GM23338 (cell line): ENCODE measurements at regions not wholly inside any gene's neighbourhood (a gene's known extent, or its start where the extent isn't known, plus 50 kb on each side); places are given as distances from the start of the nearest gene placed in this dataset.

ENCODE experiments used
- ATAC-seq: fragments of 200-7000 bp; cut with Tn5 transposase; 3 replicates; pipeline ENCODE4 v1.9.1; 2020
- DNase-seq: peaks from one replicate; pipeline ENCODE4 v3.0.0-alpha.2; 2015; ENCODE audit warnings: low spot score
- H2AFZ ChIP-seq: fragments of 200-600 bp; sonication (generic); 2 replicates; pipeline ENCODE4 v1.8.0; 2016; ENCODE audit warnings: antibody characterized with exemption, mild to moderate bottlenecking, moderate library complexity
- H3F3A ChIP-seq: fragments of 200-600 bp; sonication (generic); replicated peaks from 2 replicates; pipeline ENCODE4 v1.8.0; 2017; ENCODE audit warnings: antibody characterized with exemption, mixed run types, low read depth
- H3K27ac ChIP-seq: fragments of 200-600 bp; sonication (generic); 2 replicates; pipeline ENCODE4 v1.6.1; 2016; ENCODE audit warnings: low read depth
- H3K27me3 ChIP-seq: fragments of 200-600 bp; sonication (generic); 2 replicates; pipeline ENCODE4 v1.8.0; 2016; ENCODE audit warnings: mild to moderate bottlenecking, mixed run types, moderate library complexity; ENCODE audit not compliant: insufficient read depth
- H3K36me3 ChIP-seq: fragments of 200-600 bp; sonication (generic); 2 replicates; pipeline ENCODE4 v1.8.0; 2016; ENCODE audit warnings: mild to moderate bottlenecking; ENCODE audit not compliant: insufficient read depth
- H3K4me1 ChIP-seq: fragments of 200-600 bp; sonication (generic); 2 replicates; pipeline ENCODE4 v1.8.0; 2016; ENCODE audit warnings: mild to moderate bottlenecking, moderate library complexity; ENCODE audit not compliant: insufficient read depth
- H3K4me2 ChIP-seq: fragments of 200-600 bp; sonication (generic); 2 replicates; pipeline ENCODE4 v1.7.1; 2017; ENCODE audit warnings: mixed run types
- H3K4me3 ChIP-seq: fragments of 200-600 bp; sonication (generic); 2 replicates; pipeline ENCODE4 v1.6.1; 2016; ENCODE audit warnings: mixed run types
- H3K79me2 ChIP-seq: fragments of 200-600 bp; sonication (generic); replicated peaks from 2 replicates; pipeline ENCODE4 v1.8.0; 2017; ENCODE audit warnings: mild to moderate bottlenecking; ENCODE audit not compliant: insufficient read depth
- H3K9me2 ChIP-seq: fragments of 200-600 bp; sonication (generic); 2 replicates; pipeline ENCODE4 v1.8.0; 2017; ENCODE audit not compliant: insufficient read depth
- H4K20me1 ChIP-seq: fragments of 200-600 bp; sonication (generic); replicated peaks from 2 replicates; pipeline ENCODE4 v1.8.0; 2017; ENCODE audit warnings: mild to moderate bottlenecking; ENCODE audit not compliant: insufficient read depth
- H3K27ac Mint-ChIP-seq: 2 replicates; pipeline ENCODE4 v1.8.0; 2020; ENCODE audit warnings: inconsistent platforms, mild to moderate bottlenecking, moderate library complexity, mixed read lengths
- H3K27me3 Mint-ChIP-seq: 3 replicates; pipeline ENCODE4 v1.8.0; 2022; ENCODE audit warnings: low read depth, mild to moderate bottlenecking, moderate library complexity, mixed read lengths, inconsistent platforms; ENCODE audit not compliant: insufficient read depth, poor library complexity
- H3K36me3 Mint-ChIP-seq: 3 replicates; pipeline ENCODE4 v1.8.0; 2021; ENCODE audit warnings: low read depth, mild to moderate bottlenecking, inconsistent platforms, moderate library complexity, mixed read lengths
- H3K4me1 Mint-ChIP-seq: 3 replicates; pipeline ENCODE4 v1.8.0; 2020; ENCODE audit warnings: mild to moderate bottlenecking, inconsistent platforms, mixed read lengths
- H3K4me3 Mint-ChIP-seq: 3 replicates; pipeline ENCODE4 v1.8.0; 2021; ENCODE audit warnings: moderate library complexity, mild to moderate bottlenecking, inconsistent platforms, mixed read lengths
- H3K9me3 Mint-ChIP-seq: 3 replicates; pipeline ENCODE4 v1.8.0; 2020; ENCODE audit warnings: moderate library complexity, mild to moderate bottlenecking, inconsistent platforms, mixed read lengths
- CREB1 ChIP-seq: fragments of 250-450 bp; sonication (Bioruptor Pico); IDR thresholded peaks from 2 replicates; pipeline ENCODE4 v1.5.0; 2020; ENCODE audit warnings: low read depth, mild to moderate bottlenecking, moderate library complexity
- EZH2 ChIP-seq: fragments of 200-600 bp; sonication (generic); IDR thresholded peaks from one replicate; pipeline ENCODE4 v1.8.0; 2017; ENCODE audit warnings: antibody characterized with exemption, mild to moderate bottlenecking, low read depth; ENCODE audit not compliant: unreplicated experiment
- EZH2phosphoT487 ChIP-seq: fragments of 200-600 bp; sonication (generic); IDR thresholded peaks from one replicate; pipeline ENCODE4 v1.8.1; 2018; ENCODE audit warnings: antibody characterized with exemption; ENCODE audit not compliant: unreplicated experiment
- JUNB ChIP-seq: IDR thresholded peaks from one replicate; pipeline ENCODE4 v1.6.1; 2016; ENCODE audit warnings: antibody characterized with exemption; ENCODE audit not compliant: unreplicated experiment
- POLR2AphosphoS5 ChIP-seq: IDR thresholded peaks from 2 replicates; pipeline ENCODE4 v1.6.1; 2016; ENCODE audit warnings: antibody characterized with exemption, low read depth
- STAT1 ChIP-seq: IDR thresholded peaks from one replicate; pipeline ENCODE4 v1.6.1; 2016; ENCODE audit warnings: antibody characterized with exemption; ENCODE audit not compliant: unreplicated experiment
- ZNF114 ChIP-seq: fragments of 250-450 bp; sonication (Bioruptor Pico); IDR thresholded peaks from 2 replicates; pipeline ENCODE4 v1.5.0; 2020; ENCODE audit warnings: mild to moderate bottlenecking, moderate library complexity
- ZNF331 ChIP-seq: fragments of 250-450 bp; sonication (Bioruptor Pico); IDR thresholded peaks from 2 replicates; pipeline ENCODE4 v1.5.0; 2020; ENCODE audit warnings: low read depth, mild to moderate bottlenecking, moderate library complexity
- TF ChIP-seq, protein P1 (sequence below): IDR thresholded peaks from 2 replicates; pipeline ENCODE4 v1.6.1; 2016; ENCODE audit warnings: antibody characterized with exemption
- TF ChIP-seq, protein P2 (sequence below), 2 experiments: fragments of 200-600 bp in 1 of 2; sonication (generic) in 1 of 2; conservative IDR thresholded peaks; 2 replicates each; pipeline versions ENCODE4 v1.5.1 to v1.6.1; 2016 to 2017; ENCODE audit warnings: antibody characterized with exemption in 2 of 2, low read depth in 2 of 2, mild to moderate bottlenecking in 2 of 2, moderate library complexity in 1 of 2
- TF ChIP-seq, protein P3 (sequence below): fragments of 250-450 bp; sonication (Bioruptor Pico); IDR thresholded peaks from 2 replicates; pipeline ENCODE4 v1.5.0; 2020; ENCODE audit warnings: mild to moderate bottlenecking, moderate library complexity
- TF ChIP-seq, protein P4 (sequence below): IDR thresholded peaks from one replicate; pipeline ENCODE4 v1.6.1; 2018; ENCODE audit warnings: antibody characterized with exemption; ENCODE audit not compliant: unreplicated experiment

DNA sequence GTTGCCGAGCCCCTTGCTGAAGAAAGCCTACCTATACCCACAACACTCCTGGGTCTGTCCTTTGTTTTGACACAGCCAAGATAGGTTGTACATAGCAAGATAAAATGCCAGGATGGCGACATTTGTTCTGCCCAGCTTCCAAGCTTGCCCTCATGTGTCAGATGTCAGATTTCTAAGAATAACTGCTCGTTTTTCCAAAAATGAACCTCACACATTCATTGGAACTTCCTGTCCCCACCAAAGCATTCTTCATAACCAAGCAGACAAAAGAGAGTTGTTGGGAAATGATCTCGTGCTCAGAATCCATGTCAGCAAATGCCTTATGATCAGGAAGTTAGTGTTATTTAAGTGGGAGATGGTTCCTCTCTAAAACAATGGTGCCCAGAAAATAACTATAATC is 210.1 kb downstream of the ZNF608 start:
- Histone ChIP-seq H3F3A (no peaks in the 10 kb centered on the region), H3K27me3 (no peaks in the 10 kb centered on the region), H2AFZ (no peak overlapping the region), H3K36me3 (no peaks in the 10 kb centered on the region), H3K4me1 (no peaks in the 10 kb centered on the region), H3K4me3 (no peak overlapping the region), H3K4me2 (no peak overlapping the region), H3K27ac (no peak overlapping the region), H3K79me2 (no peaks in the 10 kb centered on the region), H4K20me1 (no peaks in the 10 kb centered on the region), H3K9me2 (0 out of 2 replicates have a peak, but pooled peaks cover 8% of the 10 kb centered on the region)
- no peak overlapping the region for H3K4me3 Mint-ChIP-seq
- H3K36me3 Mint-ChIP-seq, result no peaks in the 10 kb centered on the region; the same call in 2 of the 3 replicates
- H3K27ac Mint-ChIP-seq, result no peak overlapping the region
- DNase-seq (no peak), ATAC-seq (no peak)
- peaks cover 3% of the 10 kb centered on the region; the same call in 1 of the 3 replicates for H3K9me3 Mint-ChIP-seq
- TF ChIP-seq EZH2phosphoT487 (no peak), CREB1 (no peak), ZNF114 (no peak), ZNF331 (CRISPR knock-in tag) (no peak), POLR2AphosphoS5 (no peak), EZH2 (no peak), STAT1 (no peak), JUNB (no peak)
- TF ChIP-seq, protein P1, sequence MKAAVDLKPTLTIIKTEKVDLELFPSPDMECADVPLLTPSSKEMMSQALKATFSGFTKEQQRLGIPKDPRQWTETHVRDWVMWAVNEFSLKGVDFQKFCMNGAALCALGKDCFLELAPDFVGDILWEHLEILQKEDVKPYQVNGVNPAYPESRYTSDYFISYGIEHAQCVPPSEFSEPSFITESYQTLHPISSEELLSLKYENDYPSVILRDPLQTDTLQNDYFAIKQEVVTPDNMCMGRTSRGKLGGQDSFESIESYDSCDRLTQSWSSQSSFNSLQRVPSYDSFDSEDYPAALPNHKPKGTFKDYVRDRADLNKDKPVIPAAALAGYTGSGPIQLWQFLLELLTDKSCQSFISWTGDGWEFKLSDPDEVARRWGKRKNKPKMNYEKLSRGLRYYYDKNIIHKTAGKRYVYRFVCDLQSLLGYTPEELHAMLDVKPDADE, result no peak
- TF ChIP-seq, protein P2, sequence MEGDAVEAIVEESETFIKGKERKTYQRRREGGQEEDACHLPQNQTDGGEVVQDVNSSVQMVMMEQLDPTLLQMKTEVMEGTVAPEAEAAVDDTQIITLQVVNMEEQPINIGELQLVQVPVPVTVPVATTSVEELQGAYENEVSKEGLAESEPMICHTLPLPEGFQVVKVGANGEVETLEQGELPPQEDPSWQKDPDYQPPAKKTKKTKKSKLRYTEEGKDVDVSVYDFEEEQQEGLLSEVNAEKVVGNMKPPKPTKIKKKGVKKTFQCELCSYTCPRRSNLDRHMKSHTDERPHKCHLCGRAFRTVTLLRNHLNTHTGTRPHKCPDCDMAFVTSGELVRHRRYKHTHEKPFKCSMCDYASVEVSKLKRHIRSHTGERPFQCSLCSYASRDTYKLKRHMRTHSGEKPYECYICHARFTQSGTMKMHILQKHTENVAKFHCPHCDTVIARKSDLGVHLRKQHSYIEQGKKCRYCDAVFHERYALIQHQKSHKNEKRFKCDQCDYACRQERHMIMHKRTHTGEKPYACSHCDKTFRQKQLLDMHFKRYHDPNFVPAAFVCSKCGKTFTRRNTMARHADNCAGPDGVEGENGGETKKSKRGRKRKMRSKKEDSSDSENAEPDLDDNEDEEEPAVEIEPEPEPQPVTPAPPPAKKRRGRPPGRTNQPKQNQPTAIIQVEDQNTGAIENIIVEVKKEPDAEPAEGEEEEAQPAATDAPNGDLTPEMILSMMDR (conservative IDR thresholded peaks at IDR 0.05; ENCODE audit: low read depth in 2 of 2), result no peak
- TF ChIP-seq, protein P3, sequence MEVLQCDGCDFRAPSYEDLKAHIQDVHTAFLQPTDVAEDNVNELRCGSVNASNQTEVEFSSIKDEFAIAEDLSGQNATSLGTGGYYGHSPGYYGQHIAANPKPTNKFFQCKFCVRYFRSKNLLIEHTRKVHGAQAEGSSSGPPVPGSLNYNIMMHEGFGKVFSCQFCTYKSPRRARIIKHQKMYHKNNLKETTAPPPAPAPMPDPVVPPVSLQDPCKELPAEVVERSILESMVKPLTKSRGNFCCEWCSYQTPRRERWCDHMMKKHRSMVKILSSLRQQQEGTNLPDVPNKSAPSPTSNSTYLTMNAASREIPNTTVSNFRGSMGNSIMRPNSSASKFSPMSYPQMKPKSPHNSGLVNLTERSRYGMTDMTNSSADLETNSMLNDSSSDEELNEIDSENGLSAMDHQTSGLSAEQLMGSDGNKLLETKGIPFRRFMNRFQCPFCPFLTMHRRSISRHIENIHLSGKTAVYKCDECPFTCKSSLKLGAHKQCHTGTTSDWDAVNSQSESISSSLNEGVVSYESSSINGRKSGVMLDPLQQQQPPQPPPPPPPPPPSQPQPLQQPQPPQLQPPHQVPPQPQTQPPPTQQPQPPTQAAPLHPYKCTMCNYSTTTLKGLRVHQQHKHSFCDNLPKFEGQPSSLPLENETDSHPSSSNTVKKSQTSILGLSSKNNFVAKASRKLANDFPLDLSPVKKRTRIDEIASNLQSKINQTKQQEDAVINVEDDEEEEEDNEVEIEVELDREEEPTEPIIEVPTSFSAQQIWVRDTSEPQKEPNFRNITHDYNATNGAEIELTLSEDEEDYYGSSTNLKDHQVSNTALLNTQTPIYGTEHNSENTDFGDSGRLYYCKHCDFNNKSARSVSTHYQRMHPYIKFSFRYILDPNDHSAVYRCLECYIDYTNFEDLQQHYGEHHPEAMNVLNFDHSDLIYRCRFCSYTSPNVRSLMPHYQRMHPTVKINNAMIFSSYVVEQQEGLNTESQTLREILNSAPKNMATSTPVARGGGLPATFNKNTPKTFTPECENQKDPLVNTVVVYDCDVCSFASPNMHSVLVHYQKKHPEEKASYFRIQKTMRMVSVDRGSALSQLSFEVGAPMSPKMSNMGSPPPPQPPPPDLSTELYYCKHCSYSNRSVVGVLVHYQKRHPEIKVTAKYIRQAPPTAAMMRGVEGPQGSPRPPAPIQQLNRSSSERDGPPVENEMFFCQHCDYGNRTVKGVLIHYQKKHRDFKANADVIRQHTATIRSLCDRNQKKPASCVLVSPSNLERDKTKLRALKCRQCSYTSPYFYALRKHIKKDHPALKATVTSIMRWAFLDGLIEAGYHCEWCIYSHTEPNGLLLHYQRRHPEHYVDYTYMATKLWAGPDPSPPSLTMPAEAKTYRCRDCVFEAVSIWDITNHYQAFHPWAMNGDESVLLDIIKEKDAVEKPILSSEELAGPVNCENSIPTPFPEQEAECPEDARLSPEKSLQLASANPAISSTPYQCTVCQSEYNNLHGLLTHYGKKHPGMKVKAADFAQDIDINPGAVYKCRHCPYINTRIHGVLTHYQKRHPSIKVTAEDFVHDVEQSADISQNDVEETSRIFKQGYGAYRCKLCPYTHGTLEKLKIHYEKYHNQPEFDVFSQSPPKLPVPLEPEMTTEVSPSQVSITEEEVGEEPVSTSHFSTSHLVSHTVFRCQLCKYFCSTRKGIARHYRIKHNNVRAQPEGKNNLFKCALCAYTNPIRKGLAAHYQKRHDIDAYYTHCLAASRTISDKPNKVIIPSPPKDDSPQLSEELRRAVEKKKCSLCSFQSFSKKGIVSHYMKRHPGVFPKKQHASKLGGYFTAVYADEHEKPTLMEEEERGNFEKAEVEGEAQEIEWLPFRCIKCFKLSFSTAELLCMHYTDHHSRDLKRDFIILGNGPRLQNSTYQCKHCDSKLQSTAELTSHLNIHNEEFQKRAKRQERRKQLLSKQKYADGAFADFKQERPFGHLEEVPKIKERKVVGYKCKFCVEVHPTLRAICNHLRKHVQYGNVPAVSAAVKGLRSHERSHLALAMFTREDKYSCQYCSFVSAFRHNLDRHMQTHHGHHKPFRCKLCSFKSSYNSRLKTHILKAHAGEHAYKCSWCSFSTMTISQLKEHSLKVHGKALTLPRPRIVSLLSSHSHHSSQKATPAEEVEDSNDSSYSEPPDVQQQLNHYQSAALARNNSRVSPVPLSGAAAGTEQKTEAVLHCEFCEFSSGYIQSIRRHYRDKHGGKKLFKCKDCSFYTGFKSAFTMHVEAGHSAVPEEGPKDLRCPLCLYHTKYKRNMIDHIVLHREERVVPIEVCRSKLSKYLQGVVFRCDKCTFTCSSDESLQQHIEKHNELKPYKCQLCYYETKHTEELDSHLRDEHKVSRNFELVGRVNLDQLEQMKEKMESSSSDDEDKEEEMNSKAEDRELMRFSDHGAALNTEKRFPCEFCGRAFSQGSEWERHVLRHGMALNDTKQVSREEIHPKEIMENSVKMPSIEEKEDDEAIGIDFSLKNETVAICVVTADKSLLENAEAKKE (CRISPR knock-in tag), result no peak
- TF ChIP-seq, protein P4, sequence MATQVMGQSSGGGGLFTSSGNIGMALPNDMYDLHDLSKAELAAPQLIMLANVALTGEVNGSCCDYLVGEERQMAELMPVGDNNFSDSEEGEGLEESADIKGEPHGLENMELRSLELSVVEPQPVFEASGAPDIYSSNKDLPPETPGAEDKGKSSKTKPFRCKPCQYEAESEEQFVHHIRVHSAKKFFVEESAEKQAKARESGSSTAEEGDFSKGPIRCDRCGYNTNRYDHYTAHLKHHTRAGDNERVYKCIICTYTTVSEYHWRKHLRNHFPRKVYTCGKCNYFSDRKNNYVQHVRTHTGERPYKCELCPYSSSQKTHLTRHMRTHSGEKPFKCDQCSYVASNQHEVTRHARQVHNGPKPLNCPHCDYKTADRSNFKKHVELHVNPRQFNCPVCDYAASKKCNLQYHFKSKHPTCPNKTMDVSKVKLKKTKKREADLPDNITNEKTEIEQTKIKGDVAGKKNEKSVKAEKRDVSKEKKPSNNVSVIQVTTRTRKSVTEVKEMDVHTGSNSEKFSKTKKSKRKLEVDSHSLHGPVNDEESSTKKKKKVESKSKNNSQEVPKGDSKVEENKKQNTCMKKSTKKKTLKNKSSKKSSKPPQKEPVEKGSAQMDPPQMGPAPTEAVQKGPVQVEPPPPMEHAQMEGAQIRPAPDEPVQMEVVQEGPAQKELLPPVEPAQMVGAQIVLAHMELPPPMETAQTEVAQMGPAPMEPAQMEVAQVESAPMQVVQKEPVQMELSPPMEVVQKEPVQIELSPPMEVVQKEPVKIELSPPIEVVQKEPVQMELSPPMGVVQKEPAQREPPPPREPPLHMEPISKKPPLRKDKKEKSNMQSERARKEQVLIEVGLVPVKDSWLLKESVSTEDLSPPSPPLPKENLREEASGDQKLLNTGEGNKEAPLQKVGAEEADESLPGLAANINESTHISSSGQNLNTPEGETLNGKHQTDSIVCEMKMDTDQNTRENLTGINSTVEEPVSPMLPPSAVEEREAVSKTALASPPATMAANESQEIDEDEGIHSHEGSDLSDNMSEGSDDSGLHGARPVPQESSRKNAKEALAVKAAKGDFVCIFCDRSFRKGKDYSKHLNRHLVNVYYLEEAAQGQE, result no peak
- no peaks in the 10 kb centered on the region for H3K27me3 Mint-ChIP-seq
- H3K4me1 Mint-ChIP-seq, result no peaks in the 10 kb centered on the region
